Activated naive CD8-positive, alpha-beta T cell (primary cell): ENCODE measurements at regions not wholly inside any gene's neighbourhood (a gene's known extent, or its start where the extent isn't known, plus 50 kb on each side); places are given as distances from the start of the nearest gene placed in this dataset.
A peak's percentile ranks its signal among the peaks of the same experiment; 100 is the strongest.

Experiments used
- H3K27ac Mint-ChIP-seq: one replicate; pipeline ENCODE4 v1.8.0; 2021; ENCODE audit warnings: mixed read lengths
- H3K27me3 Mint-ChIP-seq: one replicate; pipeline ENCODE4 v1.8.0; 2021; ENCODE audit warnings: mixed read lengths
- H3K36me3 Mint-ChIP-seq: one replicate; pipeline ENCODE4 v1.8.0; 2021; ENCODE audit warnings: mixed read lengths
- H3K4me1 Mint-ChIP-seq: one replicate; pipeline ENCODE4 v1.8.0; 2021; ENCODE audit warnings: low read depth, mixed read lengths
- H3K4me3 Mint-ChIP-seq: one replicate; pipeline ENCODE4 v1.8.0; 2021; ENCODE audit warnings: mild to moderate bottlenecking, mixed read lengths
- H3K9me3 Mint-ChIP-seq: one replicate; pipeline ENCODE4 v1.8.0; 2021; ENCODE audit warnings: low read depth, mixed read lengths

DNA sequence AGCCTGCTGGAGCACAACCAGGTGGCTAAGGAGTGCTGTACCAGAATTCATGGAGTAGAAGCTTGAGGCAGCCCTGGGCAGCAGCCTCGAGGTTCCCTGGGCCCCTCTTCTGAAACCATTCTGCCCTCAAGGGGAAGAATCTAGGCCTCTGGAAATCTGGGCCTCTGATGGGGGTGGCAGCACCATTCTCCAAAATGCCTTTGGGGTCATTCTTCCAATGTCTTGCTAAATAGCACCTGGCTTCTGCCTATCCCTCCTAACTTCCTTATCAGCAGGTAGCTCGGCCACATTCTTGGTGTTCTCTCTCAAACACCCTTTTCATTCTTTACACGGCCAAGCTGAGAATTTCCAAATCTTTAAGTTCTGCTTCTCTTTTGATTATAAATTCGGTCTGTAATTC lies 473.6 kb downstream of the BCOR start:
- Mint-ChIP-seq H3K4me3 (no peak overlapping the region), H3K27me3 (no peaks in the 10 kb centered on the region), H3K27ac (no peak overlapping the region), H3K4me1 (peaks cover 7% of the 10 kb centered on the region), H3K36me3 (peaks cover 2% of the 10 kb centered on the region), H3K9me3 (peaks cover 3% of the 10 kb centered on the region)

DNA sequence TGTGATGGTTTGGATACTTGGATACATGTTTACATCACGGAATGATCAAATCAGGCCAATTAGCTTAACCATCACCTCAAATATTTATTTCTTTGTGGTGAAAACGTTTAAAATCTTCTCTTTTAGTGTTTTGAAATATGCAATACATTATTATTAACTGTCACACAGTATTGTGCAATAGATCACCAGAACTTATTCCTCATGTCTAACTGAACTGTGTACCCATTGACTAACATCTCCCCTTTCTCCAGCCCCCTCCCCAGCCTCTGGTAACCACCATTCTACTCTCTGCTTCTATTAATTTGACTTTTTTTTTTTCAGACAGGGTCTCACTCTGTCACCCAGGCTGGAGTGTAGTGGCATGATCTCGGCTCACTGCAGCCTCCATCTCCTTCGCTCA lies 471.9 kb downstream of the BCOR start:
- H3K9me3 Mint-ChIP-seq = peaks cover 3% of the 10 kb centered on the region
- H3K27ac Mint-ChIP-seq = no peak overlapping the region

DNA sequence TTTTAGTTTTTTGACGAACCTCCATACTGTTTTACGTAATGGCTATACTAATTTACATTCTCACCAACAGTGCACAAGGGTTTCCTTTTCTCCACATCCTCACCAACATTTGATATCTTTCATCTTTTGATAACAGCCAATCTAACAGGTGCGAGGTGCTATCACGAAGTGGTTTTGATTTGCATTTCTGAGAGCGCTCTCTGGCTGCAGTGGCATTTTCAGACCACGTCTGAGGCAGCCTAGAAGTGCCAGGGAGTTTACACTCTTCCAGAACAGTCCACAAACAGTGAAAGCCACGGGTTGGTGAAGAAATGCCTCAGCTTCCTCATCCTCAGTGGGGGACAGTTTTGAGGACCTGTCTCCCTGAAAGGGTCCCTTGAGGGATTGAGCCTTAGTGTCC lies 471.0 kb downstream of the BCOR start:
- peaks cover 2% of the 10 kb centered on the region for H3K36me3 Mint-ChIP-seq
- peak overlapping the region; percentile 32 for H3K4me3 Mint-ChIP-seq
- H3K27ac Mint-ChIP-seq = no peak overlapping the region
- peaks cover 21% of the 10 kb centered on the region for H3K4me1 Mint-ChIP-seq
- peaks cover 3% of the 10 kb centered on the region for H3K9me3 Mint-ChIP-seq
- H3K27me3 Mint-ChIP-seq = no peaks in the 10 kb centered on the region

More for the DNA sequence above, 471.9 kb downstream of the BCOR start:
- H3K36me3 Mint-ChIP-seq = peaks cover 2% of the 10 kb centered on the region
- H3K4me3 Mint-ChIP-seq = no peak overlapping the region
- peaks cover 16% of the 10 kb centered on the region for H3K4me1 Mint-ChIP-seq
- no peaks in the 10 kb centered on the region for H3K27me3 Mint-ChIP-seq

DNA sequence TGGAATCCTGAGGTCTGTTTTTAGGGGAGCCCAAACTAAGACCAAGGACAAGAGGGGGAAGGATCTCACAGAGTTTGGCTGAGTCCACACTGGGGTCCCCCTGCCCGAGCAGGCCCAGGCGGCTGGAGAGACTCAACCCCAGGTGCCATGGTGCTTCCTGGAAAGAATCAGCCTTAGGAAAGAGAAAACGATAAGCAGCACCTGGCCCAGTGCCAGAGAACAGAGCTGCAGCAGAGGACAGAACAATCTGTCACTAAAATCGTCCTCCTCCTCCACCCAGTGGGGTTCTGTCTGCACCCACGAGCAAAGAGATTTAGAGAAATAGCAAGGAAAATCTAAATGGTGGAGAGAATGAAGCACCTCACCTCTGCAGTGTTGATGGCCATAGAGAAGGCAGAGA lies 470.5 kb downstream of the BCOR start:
- H3K36me3 Mint-ChIP-seq = no peaks in the 10 kb centered on the region
- no peak overlapping the region for H3K4me3 Mint-ChIP-seq
- H3K9me3 Mint-ChIP-seq = no peaks in the 10 kb centered on the region
- H3K27me3 Mint-ChIP-seq = no peaks in the 10 kb centered on the region
- H3K4me1 Mint-ChIP-seq = peaks cover 21% of the 10 kb centered on the region
- no peak overlapping the region for H3K27ac Mint-ChIP-seq

DNA sequence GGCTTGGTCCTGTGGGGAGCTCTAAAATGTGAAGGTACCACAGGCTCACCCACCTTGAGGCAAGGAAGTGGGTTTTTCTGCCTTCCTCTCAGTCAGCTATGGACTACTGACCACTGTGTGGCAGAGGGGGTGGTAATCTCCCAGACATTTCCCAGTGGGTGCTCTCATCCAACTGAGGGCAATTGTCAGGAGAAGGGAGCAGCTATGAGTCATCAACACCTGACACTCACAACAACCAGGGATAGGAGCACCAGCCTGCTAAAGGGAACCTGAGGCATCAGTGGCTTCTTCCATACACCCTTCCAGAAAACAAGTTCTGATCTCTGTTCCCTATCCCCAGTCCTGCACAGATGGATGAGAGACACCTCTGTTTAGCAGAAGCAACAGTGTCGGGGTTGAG lies 468.8 kb downstream of the BCOR start:
- Mint-ChIP-seq H3K36me3 (no peaks in the 10 kb centered on the region), H3K27ac (no peak overlapping the region), H3K4me3 (no peak overlapping the region), H3K9me3 (no peaks in the 10 kb centered on the region), H3K27me3 (no peaks in the 10 kb centered on the region), H3K4me1 (peaks cover 21% of the 10 kb centered on the region)

DNA sequence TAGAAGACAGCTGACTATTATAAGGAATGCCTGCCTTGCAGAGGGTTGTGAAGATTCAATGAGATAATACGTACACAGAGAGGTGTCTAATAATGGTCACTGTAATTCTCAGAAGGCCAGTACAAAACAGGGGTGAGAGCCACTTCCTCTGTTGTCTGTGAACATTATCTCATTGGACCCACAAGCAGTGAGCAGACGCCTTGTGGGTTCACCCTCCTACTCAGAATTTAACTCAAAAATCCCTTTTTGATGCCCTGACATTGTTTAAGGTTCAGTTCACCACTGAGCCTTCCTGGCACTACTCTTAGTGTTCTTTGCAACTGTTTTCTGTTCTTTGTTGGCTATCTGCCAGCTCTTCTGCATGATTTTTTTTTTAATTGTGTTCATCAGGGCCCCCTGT lies 467.4 kb downstream of the BCOR start:
- Mint-ChIP-seq H3K9me3 (no peaks in the 10 kb centered on the region), H3K4me1 (peaks cover 21% of the 10 kb centered on the region), H3K27ac (no peak overlapping the region)

DNA sequence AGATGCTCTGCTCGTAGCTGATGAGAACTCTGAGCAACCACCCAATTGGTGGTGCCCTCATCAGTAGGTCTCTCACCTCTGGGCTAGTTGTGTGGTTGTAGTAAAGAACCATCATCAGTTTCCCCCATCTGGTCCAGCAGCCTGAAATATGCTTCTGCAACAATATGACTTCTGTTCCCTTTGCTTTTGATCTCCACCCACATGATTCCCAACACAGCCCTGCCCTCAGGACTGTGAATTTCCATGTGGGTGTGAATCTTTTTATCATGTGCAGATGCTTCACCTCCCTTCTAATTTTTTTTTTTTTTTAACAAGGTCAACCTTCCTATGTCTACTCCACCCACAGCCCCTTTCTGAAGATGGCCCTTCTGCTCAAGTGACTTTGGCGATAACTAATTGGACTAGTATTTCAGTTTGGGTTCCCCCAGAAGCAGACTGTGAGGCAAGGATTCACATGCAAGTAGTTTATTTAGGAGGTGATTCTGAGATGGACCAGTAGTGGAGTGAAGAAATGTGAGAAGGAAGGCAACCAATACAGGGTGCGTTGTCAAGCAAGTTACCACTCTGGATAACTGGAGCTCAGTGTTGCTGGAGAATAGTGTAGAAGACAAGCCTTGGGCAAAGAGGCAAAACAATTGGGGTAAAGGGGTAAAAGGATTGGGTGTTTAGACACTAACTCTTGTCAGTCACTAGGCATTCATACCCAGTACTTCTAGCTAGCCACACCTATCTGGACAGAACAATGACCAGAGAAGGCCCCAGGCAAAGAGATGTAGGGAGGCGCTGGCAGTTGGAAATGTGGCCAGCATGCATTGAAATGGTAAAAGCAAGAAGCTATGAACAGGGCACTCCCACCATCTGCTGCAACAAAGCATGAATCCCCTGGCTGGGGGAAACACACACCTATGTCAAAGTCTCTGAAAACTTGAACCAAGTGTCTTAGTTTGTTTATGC lies 466.2 kb downstream of the BCOR start:
- no peak overlapping the region for H3K4me3 Mint-ChIP-seq
- peaks cover 18% of the 10 kb centered on the region for H3K4me1 Mint-ChIP-seq
- H3K27me3 Mint-ChIP-seq = no peaks in the 10 kb centered on the region
- H3K27ac Mint-ChIP-seq = no peak overlapping the region
- H3K36me3 Mint-ChIP-seq = no peaks in the 10 kb centered on the region
- no peaks in the 10 kb centered on the region for H3K9me3 Mint-ChIP-seq

More for the DNA sequence above, 467.4 kb downstream of the BCOR start:
- H3K27me3 Mint-ChIP-seq = no peaks in the 10 kb centered on the region
- no peaks in the 10 kb centered on the region for H3K36me3 Mint-ChIP-seq
- no peak overlapping the region for H3K4me3 Mint-ChIP-seq

DNA sequence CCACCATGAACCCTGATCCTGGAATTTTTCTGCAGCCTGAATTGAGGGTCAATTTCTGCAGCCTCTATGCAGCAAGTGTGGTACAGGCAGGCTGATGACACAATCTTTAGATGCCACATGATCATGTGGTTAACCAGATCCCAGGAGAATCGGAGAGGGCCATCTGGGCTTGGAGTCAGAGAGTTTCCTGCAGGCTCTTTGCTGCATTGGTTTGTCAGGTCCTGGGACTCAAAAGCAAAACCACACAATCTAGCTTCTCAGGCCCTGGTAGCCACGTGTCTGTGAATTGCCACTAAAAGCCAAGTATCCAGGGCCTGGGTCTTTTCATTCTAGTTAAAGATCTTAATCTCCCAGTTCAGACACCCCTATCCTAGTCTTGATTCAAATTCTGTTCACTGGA lies 464.5 kb downstream of the BCOR start:
- peaks cover 14% of the 10 kb centered on the region for H3K4me1 Mint-ChIP-seq
- H3K36me3 Mint-ChIP-seq = no peaks in the 10 kb centered on the region
- H3K9me3 Mint-ChIP-seq = no peaks in the 10 kb centered on the region
- H3K27me3 Mint-ChIP-seq = no peaks in the 10 kb centered on the region
- no peak overlapping the region for H3K4me3 Mint-ChIP-seq
- no peak overlapping the region for H3K27ac Mint-ChIP-seq

DNA sequence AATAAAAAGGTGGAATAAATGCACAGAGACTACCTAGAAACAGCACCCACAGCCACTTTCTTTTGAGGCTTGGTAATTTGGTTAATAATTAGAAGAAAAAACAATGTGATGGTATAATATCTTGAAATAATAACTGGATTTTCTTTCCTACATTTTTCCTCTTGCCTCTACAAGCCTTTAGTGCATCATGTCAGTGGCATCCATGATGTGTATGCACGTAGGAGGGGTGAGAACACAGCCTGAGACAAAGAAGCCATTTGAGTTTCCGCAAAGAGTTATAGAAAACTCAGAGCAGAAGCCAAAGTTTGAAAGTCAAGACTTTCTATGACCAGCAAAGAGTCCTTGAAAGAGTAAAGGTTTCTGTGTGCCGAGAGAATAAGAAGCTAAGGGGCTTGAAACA lies 461.3 kb downstream of the BCOR start:
- no peaks in the 10 kb centered on the region for H3K27me3 Mint-ChIP-seq
- no peak overlapping the region for H3K4me3 Mint-ChIP-seq
- H3K27ac Mint-ChIP-seq = no peak overlapping the region
- H3K9me3 Mint-ChIP-seq = no peaks in the 10 kb centered on the region
- no peaks in the 10 kb centered on the region for H3K36me3 Mint-ChIP-seq
- peaks cover under 1% of the 10 kb centered on the region for H3K4me1 Mint-ChIP-seq

DNA sequence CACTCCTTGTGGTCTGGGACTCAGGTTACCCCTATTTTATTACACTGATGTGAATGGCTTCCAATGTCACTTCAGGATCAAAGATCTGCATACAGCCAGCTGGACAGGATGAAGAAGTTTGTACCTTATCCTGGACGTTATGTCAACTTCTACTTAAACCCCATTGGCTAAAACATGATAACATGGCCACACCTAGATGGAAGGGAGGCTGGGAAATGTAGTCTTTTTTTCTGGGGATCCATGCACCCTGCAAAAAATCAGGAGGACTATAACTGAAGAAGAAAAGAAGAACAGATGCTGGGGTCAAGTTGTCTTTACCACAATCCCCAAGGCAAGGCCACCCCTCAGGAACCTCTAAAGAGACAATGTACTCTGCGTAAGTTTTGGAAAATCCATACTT lies 459.2 kb downstream of the BCOR start:
- H3K9me3 Mint-ChIP-seq = no peaks in the 10 kb centered on the region
- H3K27ac Mint-ChIP-seq = no peak overlapping the region
- H3K36me3 Mint-ChIP-seq = no peaks in the 10 kb centered on the region
- no peak overlapping the region for H3K4me3 Mint-ChIP-seq
- peaks cover 2% of the 10 kb centered on the region for H3K4me1 Mint-ChIP-seq
- H3K27me3 Mint-ChIP-seq = no peaks in the 10 kb centered on the region

DNA sequence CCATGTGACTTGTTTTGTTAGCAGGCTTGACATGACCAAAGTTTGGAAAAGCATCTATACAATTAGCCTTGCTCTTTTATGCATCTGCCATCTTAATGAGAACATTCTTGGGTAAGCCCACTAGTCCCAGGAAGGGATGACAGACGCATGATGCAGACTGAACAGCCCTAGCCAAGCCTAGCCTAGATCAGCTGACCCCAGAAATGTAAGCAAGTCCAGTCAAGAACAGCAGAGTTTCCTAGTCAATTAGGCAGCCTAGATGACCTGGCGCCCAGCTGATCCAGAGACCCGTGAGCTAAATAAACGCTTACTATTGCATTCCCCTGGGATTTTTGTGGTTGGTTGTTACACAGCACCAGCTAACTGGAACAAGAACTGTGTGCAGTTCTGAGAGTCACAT lies 457.9 kb downstream of the BCOR start:
- H3K36me3 Mint-ChIP-seq = no peaks in the 10 kb centered on the region
- peaks cover 3% of the 10 kb centered on the region for H3K4me1 Mint-ChIP-seq
- no peaks in the 10 kb centered on the region for H3K27me3 Mint-ChIP-seq
- H3K9me3 Mint-ChIP-seq = no peaks in the 10 kb centered on the region
- no peak overlapping the region for H3K27ac Mint-ChIP-seq
- no peak overlapping the region for H3K4me3 Mint-ChIP-seq

DNA sequence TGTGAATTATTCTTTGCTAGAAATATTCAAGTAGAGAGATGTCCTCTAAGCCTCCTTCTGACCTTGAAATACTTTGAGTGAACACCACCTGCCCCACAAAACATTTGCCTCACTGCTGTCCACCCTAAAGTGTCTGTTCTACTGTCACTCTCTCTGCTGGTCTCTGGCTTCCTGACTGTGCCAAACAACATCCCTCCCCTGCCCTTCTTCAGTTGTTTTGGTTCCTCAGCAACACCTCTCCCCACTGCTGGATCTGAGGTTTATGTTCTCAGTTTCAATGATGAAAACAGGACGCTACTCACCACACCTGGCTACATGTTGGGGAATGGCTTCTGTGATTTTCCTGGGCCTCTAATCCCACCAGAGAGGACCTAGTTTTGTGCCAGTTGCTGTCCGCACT lies 456.9 kb downstream of the BCOR start:
- Mint-ChIP-seq H3K4me1 (peaks cover 3% of the 10 kb centered on the region), H3K27ac (no peak overlapping the region), H3K27me3 (no peaks in the 10 kb centered on the region), H3K36me3 (no peaks in the 10 kb centered on the region), H3K9me3 (no peaks in the 10 kb centered on the region), H3K4me3 (no peak overlapping the region)

DNA sequence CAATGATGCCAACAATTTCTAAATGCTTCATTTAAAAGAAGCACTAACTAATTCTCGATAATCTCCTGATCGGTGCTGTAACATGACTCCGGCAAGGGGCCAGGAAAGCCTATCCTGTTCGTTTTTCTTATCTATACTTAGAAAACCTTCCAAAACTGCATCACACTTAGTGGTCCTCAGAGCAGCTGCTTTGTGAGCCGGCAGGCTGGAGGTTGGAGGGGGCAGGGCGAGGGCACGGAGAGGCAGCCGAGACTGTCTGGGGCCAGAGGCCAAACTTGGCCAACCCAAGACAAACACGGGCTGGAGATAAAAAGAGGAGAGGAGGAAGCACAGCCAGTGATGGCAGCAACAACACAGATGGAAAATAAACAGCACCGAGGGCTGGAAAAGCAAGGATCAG lies 455.7 kb downstream of the BCOR start:
- Mint-ChIP-seq H3K27me3 (no peaks in the 10 kb centered on the region), H3K36me3 (no peaks in the 10 kb centered on the region), H3K4me1 (peaks cover 3% of the 10 kb centered on the region), H3K9me3 (no peaks in the 10 kb centered on the region), H3K27ac (no peak overlapping the region), H3K4me3 (no peak overlapping the region)

DNA sequence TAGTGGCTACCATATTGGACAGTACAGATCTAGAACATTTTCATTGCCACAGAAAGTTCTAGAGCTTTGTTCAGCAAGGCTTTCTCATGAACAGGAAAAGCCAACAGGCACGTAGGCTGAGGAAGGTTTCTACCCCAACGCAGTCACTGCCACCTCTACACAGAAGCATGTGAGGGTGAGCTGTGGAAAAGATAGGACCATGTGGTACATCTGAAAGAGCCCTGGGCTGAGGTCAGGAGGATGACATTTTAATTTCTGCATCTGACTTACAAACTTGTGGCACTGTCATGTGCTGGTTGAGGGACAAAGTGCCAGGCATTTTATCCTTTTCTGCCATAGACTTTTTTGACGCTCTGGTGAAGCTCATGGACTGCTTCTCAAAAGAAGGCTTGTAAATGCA lies 454.2 kb downstream of the BCOR start:
- H3K9me3 Mint-ChIP-seq = no peaks in the 10 kb centered on the region
- H3K4me3 Mint-ChIP-seq = no peak overlapping the region
- no peaks in the 10 kb centered on the region for H3K36me3 Mint-ChIP-seq
- H3K4me1 Mint-ChIP-seq = peaks cover 3% of the 10 kb centered on the region
- no peaks in the 10 kb centered on the region for H3K27me3 Mint-ChIP-seq
- H3K27ac Mint-ChIP-seq = no peak overlapping the region

DNA sequence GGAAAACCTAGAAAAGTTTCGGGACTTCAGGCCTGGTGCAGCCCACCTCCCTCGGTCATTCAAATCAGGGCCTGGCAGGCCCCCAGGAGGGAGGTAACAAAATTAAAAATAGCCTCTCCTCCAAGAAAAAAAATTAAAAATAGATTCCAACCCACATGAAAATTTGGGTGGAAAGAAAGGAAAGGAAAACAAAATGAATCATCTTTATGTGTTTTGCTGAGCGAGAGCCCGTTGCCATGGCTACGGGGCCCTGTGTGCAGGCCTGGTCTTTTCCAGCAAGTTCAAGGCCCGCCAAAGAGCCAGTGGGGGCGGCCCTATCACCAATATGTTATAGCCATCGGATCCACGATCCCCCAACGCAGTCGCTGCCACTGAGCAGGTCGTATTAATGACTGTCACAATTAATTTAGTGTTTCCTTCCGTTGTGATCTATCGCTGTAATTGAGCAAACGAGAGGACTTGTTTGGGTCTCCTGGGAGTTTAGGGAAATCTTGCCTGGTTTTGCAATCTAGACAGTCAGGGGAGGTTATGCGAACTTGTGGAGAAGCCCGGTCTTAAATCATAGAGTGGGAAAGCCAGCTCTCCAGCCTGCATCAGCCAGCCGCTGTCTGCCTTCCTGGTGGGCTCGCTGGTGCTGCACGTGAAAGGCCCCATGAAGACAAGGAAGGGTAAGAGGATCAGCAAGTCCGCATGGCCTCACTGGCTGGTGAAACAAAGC lies 452.4 kb downstream of the BCOR start:
- no peaks in the 10 kb centered on the region for H3K27me3 Mint-ChIP-seq
- H3K4me3 Mint-ChIP-seq = no peak overlapping the region
- H3K27ac Mint-ChIP-seq = no peak overlapping the region
- H3K36me3 Mint-ChIP-seq = no peaks in the 10 kb centered on the region
- peaks cover 3% of the 10 kb centered on the region for H3K4me1 Mint-ChIP-seq
- no peaks in the 10 kb centered on the region for H3K9me3 Mint-ChIP-seq
